Activated T-helper 1 cell treated with anti-CD3 and anti-CD28 coated beads, Interleukin-2, amount 50 U/mL, for 16 hours (primary cell): ENCODE measurements at regions not wholly inside any gene's neighbourhood (a gene's known extent, or its start where the extent isn't known, plus 50 kb on each side); places are given as distances from the start of the nearest gene placed in this dataset.

ENCODE experiments used
- DNase-seq, 2 donors: peaks; one replicate each; pipeline ENCODE4 v3.0.0-alpha.2; 2020; ENCODE audit warnings: low read depth in 1 of 2, low spot score in 1 of 2

DNA sequence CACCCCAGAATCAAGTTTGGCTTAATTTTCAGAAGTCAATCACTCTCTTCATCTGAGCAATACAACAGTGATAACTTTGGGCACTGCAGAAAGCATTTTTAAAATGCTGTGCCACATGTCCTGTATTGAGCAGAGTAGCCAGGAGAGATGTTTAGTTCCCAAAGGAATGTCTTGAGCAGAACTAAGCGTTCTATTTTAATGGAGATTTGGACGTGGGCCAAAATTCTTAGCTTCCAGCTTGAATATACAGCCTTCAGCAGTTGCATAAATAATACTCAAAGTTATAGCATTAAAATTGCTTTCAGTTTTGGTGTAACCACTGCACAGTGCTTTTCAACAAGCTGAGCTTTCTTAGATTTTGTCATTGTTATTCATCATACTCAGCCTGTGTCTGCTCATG, 679.2 kb downstream of the NLGN4X start:
- no peak for DNase-seq

DNA sequence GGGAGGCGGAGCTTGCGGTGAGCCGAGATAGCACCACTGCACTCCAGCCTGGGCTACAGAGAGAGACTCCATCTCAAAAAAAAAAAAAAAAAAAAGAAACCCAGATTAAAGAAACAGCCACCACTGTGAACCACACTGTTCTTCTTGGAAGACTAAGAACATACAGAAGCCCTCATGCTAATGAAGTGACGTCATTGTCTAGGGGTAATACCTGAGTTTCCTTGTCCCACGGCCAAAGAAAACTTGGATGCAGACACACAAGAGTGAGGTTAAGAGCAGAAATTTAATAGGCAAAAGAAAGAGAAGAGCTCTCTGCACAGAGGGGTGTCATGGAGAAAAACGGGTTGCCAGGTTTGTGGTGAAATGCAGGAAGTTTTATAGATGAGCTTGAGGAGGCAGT, 691.6 kb downstream of the NLGN4X start:
- DNase-seq, result no peak

DNA sequence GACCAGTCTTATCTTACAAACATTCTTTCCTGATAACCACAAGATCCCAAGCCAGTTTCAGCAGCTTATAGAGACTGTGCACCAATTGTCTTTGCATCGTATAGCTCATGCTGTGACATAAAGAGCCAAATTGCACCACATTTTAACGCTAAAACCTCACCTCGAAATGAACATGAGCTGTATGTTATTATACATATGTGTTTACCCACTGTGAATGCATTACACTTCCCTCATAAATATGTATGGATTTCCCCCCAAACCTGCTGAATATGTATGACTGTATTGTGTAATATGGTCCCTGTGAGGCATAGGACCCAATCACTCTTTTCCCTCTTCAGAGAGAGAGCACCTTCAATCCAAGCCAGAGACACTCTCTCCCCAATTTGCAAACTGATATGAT, 692.4 kb downstream of the NLGN4X start:
- no peak for DNase-seq

DNA sequence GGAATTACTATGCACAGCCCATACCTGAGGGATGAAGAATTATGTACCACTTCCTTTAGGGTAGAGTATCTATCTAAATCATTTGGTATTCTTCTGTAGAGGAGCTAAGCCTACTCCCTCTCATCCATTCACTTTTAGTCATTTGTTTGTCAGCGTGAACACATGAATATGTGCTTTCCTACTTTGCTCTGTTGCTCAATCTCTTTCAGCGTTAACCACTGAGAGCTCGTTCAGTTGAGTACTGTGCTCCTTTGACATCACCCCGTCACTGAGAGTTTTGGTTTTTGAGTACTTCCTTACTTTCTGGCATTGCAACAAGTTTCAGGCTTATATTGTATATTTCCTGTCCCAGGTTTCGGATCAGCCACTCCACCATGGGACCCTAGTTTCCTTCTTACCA, 700.6 kb downstream of the NLGN4X start:
- DNase-seq, result no peak

DNA sequence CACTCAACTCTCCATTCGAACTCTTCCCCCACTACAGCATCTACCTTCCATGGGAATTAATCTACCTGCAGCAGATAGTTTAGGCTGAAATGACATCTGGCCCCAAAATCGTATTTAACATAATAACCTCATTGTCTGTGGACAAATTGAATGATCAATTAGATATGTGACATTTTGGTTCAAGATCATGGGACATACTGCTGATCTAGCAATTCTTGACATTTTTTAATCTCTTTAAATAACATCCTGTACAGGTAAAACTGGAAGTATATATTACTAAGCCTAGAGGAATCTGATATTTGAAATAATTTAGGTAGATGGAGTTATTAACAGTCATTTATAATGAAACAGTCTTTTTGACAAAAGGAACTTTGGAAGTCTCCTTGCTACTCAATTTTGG, 702.5 kb downstream of the NLGN4X start:
- DNase-seq, result no peak

DNA sequence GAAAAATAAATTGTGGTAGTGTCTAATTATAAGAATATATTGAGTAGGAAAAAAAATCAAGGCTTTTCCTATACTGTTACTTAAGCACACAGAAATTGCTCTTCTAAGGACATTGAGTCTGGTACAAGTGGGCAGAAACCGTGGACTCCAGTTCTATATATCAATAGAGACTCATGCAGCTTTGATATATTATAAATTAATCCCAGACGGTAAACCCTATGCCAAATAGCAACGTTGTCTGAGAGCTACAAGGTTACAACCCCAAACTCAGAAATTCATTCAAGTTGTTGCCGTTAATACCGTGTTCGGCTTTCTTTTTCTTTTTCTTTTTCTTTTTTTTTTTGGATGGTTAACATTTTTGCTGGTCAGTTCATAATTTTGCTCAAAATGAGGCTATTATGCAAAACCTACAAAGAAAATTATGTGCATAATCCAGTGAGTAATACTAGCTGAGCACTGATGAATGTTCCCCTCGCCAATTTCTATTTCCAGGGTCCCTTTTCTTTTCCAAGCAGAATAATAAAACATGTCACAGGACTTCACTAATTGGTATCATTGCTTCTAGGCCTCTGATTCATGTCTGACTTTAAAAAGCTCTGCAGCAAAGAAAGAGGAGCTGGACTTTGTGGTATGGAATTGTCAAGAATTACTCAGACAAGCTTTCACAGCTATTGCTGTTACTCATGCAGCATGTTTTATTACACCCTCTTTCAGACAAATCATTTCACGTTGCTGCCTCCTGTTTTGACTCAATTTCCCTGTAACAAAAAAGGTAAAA, 737.7 kb downstream of the NLGN4X start:
- no peak for DNase-seq

DNA sequence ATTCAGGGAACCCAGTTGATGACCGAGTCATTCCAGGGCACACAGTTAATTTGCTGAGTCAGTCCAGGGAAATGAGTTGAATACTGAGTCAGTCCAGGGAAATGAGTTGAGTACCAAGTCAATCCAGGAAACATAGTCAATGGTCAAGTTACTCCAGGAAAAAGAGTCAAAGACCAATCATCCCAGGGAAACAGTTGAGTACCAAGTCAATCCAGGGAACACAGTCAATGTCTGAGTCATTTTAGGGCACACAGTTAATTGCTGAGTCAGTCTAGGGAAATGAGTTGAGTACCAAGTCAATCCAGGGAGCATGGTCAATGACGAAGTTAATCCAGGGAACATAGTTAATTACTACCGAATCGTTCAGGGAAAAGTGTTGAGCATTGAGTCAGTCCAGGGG, 754.4 kb downstream of the NLGN4X start:
- no peak for DNase-seq

DNA sequence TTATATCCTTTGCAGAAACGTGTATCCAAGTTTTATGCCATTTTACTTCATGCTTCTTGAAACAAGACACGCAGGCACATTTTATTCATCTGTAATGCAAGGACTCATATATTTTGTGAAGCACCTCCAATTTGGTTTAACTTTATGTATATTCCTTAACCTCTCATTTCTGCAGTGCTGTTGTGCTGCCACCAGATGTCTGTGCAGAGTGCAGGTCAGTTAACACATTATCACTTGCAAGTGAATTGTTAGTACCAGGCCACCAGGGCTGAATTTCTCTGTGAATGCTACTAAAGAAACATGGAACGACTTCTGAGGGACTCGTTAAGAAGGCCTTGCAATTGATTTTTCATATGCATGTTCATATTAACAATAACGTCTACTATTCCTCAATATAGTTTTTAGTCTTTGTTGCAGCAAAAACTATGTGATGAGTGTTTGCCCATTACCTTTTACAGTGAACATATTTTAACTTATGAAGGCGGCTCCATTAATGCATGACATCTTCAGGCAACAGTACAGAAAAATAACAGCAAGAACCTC, 770.3 kb downstream of the NLGN4X start:
- DNase-seq, result no peak

DNA sequence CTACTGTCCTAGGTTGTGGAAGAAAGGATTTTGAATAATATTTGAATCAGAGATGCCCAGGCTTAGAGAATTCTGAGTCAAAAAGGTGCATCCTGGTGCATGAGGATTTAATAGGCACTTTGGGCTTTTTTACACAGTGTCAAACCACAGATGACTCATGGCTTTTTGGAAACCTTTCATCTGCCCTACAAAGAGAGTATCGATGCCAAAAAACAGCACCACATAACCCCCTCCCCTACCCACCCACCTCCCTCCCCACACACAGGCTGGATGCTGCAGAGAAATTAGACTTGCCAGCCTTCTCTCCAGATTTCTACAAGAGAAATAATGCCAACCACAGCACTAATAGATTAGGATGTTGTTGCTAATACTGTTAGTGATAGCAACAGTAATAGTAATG, 779.3 kb downstream of the NLGN4X start:
- DNase-seq, result no peak

DNA sequence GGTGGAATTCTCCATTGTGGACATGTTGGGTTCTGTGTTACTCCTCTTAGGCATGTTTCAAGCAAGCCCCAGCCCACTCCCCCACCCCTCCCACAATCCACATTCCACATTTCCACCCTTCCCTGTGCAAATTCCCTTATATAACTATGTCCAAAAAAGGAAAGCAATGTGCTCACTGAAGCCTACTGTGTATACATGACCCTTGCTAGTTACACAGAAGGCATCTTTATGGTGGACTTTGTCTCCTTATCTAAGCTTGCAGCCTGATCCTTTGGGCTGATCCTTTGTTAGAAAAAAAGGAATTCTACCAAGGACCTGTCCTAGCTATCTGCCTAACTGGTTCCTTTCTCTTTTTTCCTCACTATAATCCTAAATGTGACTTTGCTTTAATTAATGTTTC, 796.8 kb downstream of the NLGN4X start:
- no peak for DNase-seq

DNA sequence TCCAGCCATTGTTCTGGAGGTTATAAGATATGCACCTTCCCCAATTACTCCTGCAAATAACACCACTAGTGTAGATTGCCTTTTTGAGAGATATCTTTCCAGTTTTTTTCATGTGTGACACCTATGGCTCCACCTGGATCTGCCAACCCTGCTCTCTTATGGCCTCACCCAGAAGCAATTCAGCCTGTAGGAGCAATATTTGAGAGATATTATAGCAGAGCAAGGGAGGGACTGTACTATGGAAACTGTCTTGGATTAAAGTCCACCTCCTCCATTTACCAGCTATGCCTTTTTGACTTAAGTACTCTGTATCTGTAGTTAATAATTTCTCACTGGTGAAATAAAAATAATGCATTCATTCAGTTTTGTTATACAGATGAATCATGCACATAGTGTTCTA, 803.5 kb downstream of the NLGN4X start:
- no peak for DNase-seq

DNA sequence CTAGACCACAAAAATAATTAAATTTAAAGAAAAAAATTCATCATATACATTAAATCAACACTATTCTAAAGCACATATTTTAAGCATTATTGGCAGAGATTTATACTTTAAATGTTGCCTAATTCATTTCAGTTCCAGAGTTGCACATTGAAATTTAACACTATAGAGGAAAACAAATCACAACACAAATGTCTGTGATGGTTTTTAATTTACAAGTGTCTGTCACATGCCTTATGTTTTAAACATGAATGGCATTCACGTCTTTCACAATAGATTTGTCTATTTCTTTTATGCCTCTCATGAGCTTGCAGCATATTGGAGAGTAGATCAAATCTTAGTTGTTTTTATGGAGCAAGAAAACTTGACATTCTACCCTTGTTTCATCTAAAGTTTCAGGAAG, 811.3 kb downstream of the NLGN4X start:
- DNase-seq, result no peak

DNA sequence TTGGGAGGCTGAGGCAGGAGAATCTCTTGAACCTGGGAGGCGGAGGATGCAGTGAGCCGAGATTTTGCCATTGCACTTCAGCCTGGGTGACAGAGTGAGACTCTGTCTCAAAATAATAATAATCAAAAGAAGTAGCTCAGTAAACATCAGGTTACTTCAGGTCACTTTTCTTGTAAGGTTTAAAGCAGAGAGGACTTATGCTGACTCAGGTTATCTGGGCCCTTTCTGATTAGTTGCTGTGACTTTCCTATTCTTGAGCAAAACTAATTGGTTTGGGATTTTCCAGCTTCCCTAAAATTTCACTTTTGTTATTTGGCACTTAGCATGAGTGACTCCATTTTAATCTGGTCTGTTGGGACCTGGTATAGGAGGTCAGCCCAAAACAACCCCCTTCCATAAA, 812.9 kb downstream of the NLGN4X start:
- DNase-seq, result no peak

DNA sequence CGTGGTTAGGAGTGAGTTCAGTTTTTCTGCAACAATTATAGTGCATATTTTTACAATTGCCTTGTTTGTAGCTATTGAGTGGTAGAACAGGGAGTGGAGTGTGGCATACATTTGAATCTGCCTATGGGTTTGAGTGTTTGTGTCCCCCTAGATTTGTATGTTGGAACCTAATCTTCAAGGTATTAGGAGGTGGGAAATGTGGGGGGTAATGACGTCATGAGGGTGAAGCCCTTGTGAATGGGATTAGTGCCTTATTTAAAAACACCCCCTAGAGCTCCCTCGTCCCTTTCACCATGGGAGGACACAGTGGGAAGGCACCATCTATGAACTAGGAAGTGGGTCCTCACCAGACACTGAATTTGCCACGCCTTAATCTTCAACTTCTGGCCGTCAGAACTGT, 819.6 kb downstream of the NLGN4X start:
- no peak for DNase-seq

DNA sequence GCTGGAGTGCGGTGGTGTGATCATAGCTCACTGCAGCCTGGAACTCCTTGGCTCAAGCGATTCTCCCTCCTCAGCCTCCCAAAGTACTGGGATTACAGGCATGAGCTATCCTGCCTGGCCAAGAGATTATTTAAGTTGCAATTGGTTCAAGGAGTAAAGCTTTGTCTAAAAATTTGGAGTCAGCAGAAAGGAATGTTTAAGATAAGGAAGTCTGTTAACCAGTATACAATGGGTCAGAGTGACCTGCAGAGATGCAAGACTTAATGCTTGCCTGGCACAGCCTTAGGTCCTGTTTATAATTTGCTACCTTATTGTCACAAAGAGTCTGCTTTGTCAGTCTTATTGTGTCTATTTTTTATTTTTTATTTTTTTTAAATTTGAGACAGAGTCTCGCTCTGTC, 826.2 kb downstream of the NLGN4X start:
- no peak for DNase-seq

DNA sequence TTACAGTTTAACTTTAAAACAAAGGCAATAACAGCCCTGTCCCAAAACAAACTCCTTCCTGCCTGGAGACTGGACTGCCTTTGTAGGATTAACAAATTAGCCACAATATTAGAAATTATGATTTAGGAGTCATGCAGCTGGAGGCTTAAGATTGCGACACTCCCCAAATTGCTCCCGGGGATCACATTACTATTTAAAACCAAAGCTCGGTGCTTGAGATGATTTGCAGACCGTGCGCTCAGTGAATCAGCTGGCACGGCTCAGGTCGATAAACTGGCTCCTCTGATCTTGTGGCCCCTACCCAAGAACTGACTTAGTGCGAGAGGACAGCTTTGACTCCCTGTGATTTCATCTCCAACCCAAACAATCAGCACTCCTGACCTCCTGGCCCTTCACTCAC, 829.3 kb downstream of the NLGN4X start:
- no peak for DNase-seq

DNA sequence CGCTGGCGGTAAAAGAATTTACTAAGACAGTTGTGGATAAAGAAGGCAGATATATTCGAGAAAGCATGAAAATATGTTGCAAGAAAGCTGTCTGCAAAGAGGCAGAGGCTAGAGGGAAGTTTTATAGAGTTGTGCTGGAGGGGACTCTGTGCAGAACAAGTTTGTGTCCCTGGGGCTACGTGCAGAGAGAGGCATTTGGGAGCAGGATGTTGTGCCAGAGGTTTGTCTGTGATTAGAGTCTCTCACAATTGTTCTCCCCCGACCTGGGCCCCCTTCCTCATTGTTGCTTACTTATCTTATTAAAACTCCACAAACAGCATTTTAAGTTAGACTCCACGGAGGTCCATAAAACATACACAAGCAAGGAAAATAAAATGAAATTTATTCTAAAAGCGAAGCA, 831.3 kb downstream of the NLGN4X start:
- no peak for DNase-seq

DNA sequence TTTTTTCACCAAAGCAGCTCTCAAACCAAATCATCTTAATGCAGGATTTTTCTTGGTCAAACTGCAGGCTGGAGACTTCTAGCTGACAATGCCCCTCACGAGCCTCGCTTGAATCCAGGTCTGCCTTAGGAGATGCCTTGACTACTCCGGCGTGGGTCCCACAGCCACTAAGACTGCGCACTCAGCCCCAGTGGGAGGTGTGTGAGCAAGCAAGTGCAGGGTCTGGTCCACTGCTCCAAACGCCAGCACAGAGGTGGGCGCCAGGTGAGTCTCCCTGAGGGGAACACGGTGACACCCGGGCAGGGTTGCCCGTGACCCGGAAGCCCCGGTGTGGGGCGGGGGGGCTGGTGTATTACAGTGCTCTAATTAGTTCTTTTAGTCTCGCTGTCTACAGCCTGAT, 838.3 kb downstream of the NLGN4X start:
- DNase-seq, result no peak

DNA sequence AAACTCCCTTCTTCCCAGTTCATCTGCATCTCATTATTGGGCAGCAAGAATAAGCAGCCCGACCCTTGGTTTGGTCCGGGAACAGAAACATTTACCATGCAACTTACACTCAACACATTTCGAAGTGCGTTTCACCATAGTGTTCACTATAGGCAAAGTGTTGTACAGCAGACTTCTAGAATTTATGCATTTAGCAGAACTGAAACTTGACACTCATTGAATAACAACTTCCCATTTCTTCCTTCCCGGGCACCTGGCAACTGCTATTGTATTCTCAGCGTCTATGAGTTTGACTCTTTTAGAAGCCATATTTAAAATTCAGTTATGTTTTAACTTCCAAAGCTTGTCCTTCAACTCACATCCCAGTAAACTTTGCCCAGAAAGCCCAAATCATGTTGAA, 840.6 kb downstream of the NLGN4X start:
- DNase-seq, result no peak

DNA sequence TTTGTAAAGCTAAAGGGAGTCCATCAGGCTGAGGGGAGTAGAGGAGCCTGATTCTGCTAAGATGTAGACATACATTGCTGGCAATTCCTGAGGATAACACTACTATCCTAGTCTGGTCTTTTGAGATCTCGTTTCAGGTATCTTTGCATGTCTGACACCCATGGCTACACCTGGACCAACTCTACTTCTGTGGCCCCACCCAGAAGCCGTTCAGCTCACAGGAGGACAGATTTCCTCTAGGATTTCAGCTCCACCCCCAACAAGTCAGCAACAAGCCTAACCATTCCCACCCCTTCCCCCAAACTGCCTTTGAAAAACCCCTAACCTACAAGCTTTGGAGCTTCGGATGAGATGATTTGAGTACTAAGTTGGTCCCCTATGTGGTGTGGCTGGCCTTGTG, 848.2 kb downstream of the NLGN4X start:
- DNase-seq, result no peak

DNA sequence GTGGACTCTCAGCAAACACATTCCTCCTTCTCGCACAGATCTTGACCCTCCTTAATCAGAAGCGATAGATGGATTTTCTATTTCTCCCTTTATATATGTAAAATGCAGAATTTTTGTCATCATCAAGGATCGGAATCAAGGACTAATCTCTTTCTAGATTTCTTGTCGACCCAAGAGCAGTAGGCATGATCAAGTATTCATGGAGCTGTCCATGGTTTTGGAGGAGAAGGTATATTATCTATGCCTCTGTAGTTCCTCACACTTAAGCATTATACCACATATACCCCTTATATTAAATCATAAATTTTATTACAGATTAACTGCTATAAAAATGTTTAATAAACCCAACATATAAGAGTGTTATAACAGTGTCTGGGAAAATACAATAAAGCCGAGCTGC, 886.8 kb downstream of the NLGN4X start:
- no peak for DNase-seq

DNA sequence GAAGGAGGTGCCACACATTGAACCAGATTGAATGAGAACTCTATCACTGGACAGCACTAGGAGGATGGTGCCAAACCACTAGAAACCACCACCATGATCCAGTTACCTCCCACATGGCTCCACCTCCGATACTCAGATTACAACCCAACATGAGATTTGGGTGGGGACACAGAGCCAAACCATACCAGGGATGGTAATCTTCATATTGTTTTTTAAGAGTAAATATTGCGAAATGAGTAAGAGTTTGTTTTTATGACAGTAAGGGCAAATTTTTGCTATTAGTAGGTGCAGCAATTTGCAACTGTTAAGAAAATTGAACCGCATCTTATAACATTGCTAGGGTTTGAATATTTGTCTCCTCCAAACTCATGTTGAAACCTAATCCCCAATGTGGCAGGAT, 891.5 kb downstream of the NLGN4X start:
- DNase-seq, result no peak

DNA sequence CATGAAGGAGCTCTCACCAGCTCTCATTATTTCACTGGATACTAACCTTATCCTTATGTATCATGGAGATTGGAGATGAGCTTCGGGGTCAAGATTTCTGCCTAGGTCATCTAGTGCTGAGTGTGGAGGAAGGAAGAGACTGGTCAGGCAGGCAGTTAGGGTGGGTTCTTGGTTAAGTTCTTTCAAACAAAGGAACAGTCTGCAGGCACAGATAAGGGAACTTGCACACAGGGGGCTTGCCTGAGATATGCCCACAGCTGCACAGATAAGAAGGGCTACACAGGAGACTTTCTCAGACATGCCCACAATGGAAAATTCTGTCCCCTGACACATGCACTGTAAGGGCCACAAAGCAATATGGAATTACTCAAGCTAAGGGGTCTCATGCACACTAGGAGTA, 904.1 kb downstream of the NLGN4X start:
- DNase-seq, result no peak
